Body of pancreas (tissue), 4 donors: ENCODE measurements at regions not wholly inside any gene's neighbourhood (a gene's known extent, or its start where the extent isn't known, plus 50 kb on each side); places are given as distances from the start of the nearest gene placed in this dataset.
A peak's percentile ranks its signal among the peaks of the same experiment; 100 is the strongest.
"Not testable (repeated sequence)": the region's sequence is repeated elsewhere in the genome, so short reads cannot be mapped to it uniquely, and the experiment has no call there.

Experiments used
- ATAC-seq: fragments of 150-250 bp; one replicate; pipeline ENCODE4 v1.9.1; 2016
- DNase-seq, 4 donors: peaks; one replicate each; pipeline ENCODE4 v3.0.0-alpha.2; 2019
- H3K27ac ChIP-seq, 4 donors: fragments of 200-600 bp; sonication (generic); 1 replicate in 3 of 4; 2 replicates in 1 of 4; pipeline versions ENCODE4 v1.5.1 to v1.6.1; 2016 to 2019; ENCODE audit warnings: mild to moderate bottlenecking in 1 of 4, mixed read lengths in 1 of 4, moderate library complexity in 1 of 4
- H3K27me3 ChIP-seq, 2 donors: fragments of 200-600 bp; sonication (generic); one replicate each; pipeline ENCODE4 v1.6.0; 2016; ENCODE audit warnings: mild to moderate bottlenecking in 1 of 2
- H3K36me3 ChIP-seq, 2 donors: fragments of 200-600 bp; sonication (generic); replicated peaks in 1 of 2; 2 replicates each; pipeline ENCODE4 v1.5.1; 2016; ENCODE audit warnings: low read depth in 2 of 2; ENCODE audit not compliant: insufficient read depth in 1 of 2
- H3K4me1 ChIP-seq: fragments of 200-600 bp; sonication (generic); one replicate; pipeline ENCODE4 v1.6.0; 2016
- H3K4me3 ChIP-seq, 2 donors: fragments of 200-600 bp; sonication (generic); 1 replicate in 1 of 2; 2 replicates in 1 of 2; pipeline ENCODE4 v1.5.1; 2016 to 2019
- H3K9me3 ChIP-seq, 3 donors: fragments of 200-600 bp; sonication (generic); 1 replicate in 2 of 3; 2 replicates in 1 of 3; pipeline ENCODE4 v1.5.1; 2016
- POLR2A ChIP-seq, 3 donors: fragments of 450-650 bp; IDR thresholded peaks; one replicate each; pipeline ENCODE4 v1.6.1; 2016; ENCODE audit warnings: antibody characterized with exemption in 3 of 3, mild to moderate bottlenecking in 2 of 3
- WGBS, 2 donors: methylation state at CpG; one replicate each; pipeline ENCODE4 v1.1.5; 2017; 5-methylcytosine and 5-hydroxymethylcytosine counted together
- intact Hi-C: fragments of 100-400 bp; cut with DNase I; formaldehyde crosslinking; loops from one replicate; pipeline ENCODE4 v1.15.1; 2023
- TF ChIP-seq, protein P1 (sequence below), 7 experiments: fragments of 450-650 bp in 4 of 7; fragments of 200-600 bp in 3 of 7; sonication (generic) in 3 of 7; IDR thresholded peaks; one replicate each; pipeline ENCODE4 v1.5.1; 2016 to 2019; ENCODE audit warnings: antibody characterized with exemption in 7 of 7

- 17 to 64% methylated on average over 2 of the region's 2 CpGs for WGBS, 2 donors
- Histone ChIP-seq H3K36me3 (no peaks in the 10 kb centered on the region), H3K27ac (no peak overlapping the region), H3K4me1 (no peaks in the 10 kb centered on the region), H3K9me3 (no peaks in the 10 kb centered on the region), H3K27me3 (no peaks in the 10 kb centered on the region), H3K4me3 (no peak overlapping the region)
- ATAC-seq (no peak), DNase-seq (no peak)
- TF ChIP-seq, protein P1, sequence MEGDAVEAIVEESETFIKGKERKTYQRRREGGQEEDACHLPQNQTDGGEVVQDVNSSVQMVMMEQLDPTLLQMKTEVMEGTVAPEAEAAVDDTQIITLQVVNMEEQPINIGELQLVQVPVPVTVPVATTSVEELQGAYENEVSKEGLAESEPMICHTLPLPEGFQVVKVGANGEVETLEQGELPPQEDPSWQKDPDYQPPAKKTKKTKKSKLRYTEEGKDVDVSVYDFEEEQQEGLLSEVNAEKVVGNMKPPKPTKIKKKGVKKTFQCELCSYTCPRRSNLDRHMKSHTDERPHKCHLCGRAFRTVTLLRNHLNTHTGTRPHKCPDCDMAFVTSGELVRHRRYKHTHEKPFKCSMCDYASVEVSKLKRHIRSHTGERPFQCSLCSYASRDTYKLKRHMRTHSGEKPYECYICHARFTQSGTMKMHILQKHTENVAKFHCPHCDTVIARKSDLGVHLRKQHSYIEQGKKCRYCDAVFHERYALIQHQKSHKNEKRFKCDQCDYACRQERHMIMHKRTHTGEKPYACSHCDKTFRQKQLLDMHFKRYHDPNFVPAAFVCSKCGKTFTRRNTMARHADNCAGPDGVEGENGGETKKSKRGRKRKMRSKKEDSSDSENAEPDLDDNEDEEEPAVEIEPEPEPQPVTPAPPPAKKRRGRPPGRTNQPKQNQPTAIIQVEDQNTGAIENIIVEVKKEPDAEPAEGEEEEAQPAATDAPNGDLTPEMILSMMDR (IDR thresholded peaks at IDR 0.05) = no peak
- TF ChIP-seq POLR2A (IDR thresholded peaks at IDR 0.05) = no peak
- intact Hi-C loops = no loop called here
These were observed 192.5 kb downstream of the NPR3 start for GRCh38 chr5:32903613-32904012.

- TF ChIP-seq POLR2A (IDR thresholded peaks at IDR 0.05) = no peak
- TF ChIP-seq, protein P1 (IDR thresholded peaks at IDR 0.05) = no peak
- intact Hi-C loops = no loop called here
- no peak overlapping the region for H3K4me3 ChIP-seq
- no peaks in the 10 kb centered on the region for H3K27me3 ChIP-seq
- ATAC-seq (no peak), DNase-seq (no peak)
- H3K4me1 ChIP-seq = no peaks in the 10 kb centered on the region
- H3K27ac ChIP-seq = no peak overlapping the region
- WGBS, 2 donors = 19 to 38% methylated on average over 2 of the region's 2 CpGs
- H3K36me3 ChIP-seq = no peaks in the 10 kb centered on the region
- H3K9me3 ChIP-seq = no peaks in the 10 kb centered on the region
These were observed 197.5 kb downstream of the NPR3 start for GRCh38 chr5:32908641-32909040.

GRCh38 chr5:32909207-32909606 lies 198.1 kb downstream of the NPR3 start:
- 62 to 64% methylated on average over 5 of the region's 5 CpGs for WGBS, 2 donors
- H3K27me3 ChIP-seq = no peaks in the 10 kb centered on the region
- intact Hi-C loops = no loop called here
- TF ChIP-seq, protein P1 (IDR thresholded peaks at IDR 0.05) = no peak
- no peak for TF ChIP-seq POLR2A (IDR thresholded peaks at IDR 0.05)
- no peak overlapping the region for H3K27ac ChIP-seq
- ATAC-seq (no peak), DNase-seq (no peak)
- no peak overlapping the region for H3K4me3 ChIP-seq
- H3K4me1 ChIP-seq = no peaks in the 10 kb centered on the region
- no peaks in the 10 kb centered on the region for H3K9me3 ChIP-seq
- no peaks in the 10 kb centered on the region for H3K36me3 ChIP-seq

DNA sequence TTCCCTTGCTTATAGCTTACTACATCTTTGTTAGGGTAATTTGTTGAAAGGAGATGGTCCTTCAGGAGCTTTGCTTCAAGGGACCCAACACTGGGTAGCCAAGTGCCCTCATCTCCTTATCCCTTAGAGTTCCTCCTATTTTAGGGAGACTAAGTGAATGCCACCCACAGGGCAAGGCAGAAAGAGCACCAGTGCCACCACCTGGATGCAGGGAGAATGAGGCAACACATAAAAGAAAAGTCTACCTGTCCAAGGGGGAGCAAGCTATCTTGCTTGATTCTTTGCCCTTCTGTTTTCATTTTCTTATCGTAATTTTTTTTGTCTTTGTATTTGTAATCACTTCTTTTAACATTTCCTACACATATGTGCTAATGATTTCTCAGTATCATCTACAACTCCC lies 205.5 kb downstream of the NPR3 start:
- no peak for TF ChIP-seq POLR2A (IDR thresholded peaks at IDR 0.05)
- TF ChIP-seq, protein P1 (IDR thresholded peaks at IDR 0.05) = peak in 6 of 7 experiments; percentile 7 to 46 (median 38)
- Histone ChIP-seq H3K36me3 (no peaks in the 10 kb centered on the region), H3K9me3 (no peaks in the 10 kb centered on the region), H3K4me1 (no peaks in the 10 kb centered on the region), H3K4me3 (no peak overlapping the region), H3K27me3 (no peaks in the 10 kb centered on the region), H3K27ac (no peak overlapping the region)
- intact Hi-C loops = no loop called here
- 29 to 45% methylated on average over 1 of the region's 1 CpG for WGBS, 2 donors
- DNase-seq = peak in 3 of 4 donors; percentile 13 to 17 (median 13)
- ATAC-seq = no peak

DNA sequence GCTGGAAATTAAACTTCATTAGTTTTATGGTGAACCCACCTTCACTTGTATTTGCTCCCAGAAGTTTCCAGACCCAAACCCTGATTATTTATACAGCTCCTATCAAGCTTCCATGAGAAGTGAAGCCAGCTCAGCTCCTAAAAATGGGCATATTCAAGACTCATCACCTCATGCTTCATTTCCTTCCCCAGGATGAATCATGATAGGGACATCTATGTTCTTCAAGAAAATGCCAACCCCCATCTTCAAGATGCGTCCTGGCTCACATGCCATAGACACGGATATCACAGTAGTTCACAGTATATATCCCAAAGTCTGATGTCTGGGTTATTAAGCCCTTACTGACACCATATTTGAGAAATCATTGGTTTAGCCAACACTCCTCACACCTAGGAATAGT lies 217.6 kb downstream of the NPR3 start:
- TF ChIP-seq, protein P1 (IDR thresholded peaks at IDR 0.05) = no peak
- TF ChIP-seq POLR2A (IDR thresholded peaks at IDR 0.05) = no peak
- ATAC-seq (no peak), DNase-seq (no peak)
- intact Hi-C loops = no loop called here
- 69 to 78% methylated on average over 2 of the region's 2 CpGs for WGBS, 2 donors
- Histone ChIP-seq H3K27ac (no peak overlapping the region), H3K4me3 (no peak overlapping the region), H3K4me1 (no peaks in the 10 kb centered on the region), H3K9me3 (no peaks in the 10 kb centered on the region), H3K36me3 (no peaks in the 10 kb centered on the region), H3K27me3 (no peaks in the 10 kb centered on the region)

GRCh38 chr5:32931438-32931837 lies 220.3 kb downstream of the NPR3 start:
- ATAC-seq, DNase-seq, H3K4me1 ChIP-seq, H3K4me3 ChIP-seq, H3K9me3 ChIP-seq, H3K27ac ChIP-seq, H3K36me3 ChIP-seq, intact Hi-C loops, H3K27me3 ChIP-seq: not testable (repeated sequence)
- 25 to 44% methylated on average over 1 of the region's 1 CpG for WGBS, 2 donors
